ENCODE measurements at regions not wholly inside any gene's neighbourhood (a gene's known extent, or its start where the extent isn't known, plus 50 kb on each side); places are given as distances from the start of the nearest gene placed in this dataset.

GRCh38 chr14:104376202-104377140 lies 203.1 kb upstream of the C14orf180 start:
- TF ChIP-seq, protein P1, sequence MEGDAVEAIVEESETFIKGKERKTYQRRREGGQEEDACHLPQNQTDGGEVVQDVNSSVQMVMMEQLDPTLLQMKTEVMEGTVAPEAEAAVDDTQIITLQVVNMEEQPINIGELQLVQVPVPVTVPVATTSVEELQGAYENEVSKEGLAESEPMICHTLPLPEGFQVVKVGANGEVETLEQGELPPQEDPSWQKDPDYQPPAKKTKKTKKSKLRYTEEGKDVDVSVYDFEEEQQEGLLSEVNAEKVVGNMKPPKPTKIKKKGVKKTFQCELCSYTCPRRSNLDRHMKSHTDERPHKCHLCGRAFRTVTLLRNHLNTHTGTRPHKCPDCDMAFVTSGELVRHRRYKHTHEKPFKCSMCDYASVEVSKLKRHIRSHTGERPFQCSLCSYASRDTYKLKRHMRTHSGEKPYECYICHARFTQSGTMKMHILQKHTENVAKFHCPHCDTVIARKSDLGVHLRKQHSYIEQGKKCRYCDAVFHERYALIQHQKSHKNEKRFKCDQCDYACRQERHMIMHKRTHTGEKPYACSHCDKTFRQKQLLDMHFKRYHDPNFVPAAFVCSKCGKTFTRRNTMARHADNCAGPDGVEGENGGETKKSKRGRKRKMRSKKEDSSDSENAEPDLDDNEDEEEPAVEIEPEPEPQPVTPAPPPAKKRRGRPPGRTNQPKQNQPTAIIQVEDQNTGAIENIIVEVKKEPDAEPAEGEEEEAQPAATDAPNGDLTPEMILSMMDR (conservative IDR thresholded peaks at IDR 0.05; ENCODE audit: low read depth, low read length) = no peak
- TF ChIP-seq EZH2 (IDR thresholded peaks at IDR 0.05; ENCODE audit: borderline replicate concordance, low read depth, low read length, poor library complexity, severe bottlenecking) = no peak
